Kidney (tissue), 13 donors: ENCODE measurements at regions not wholly inside any gene's neighbourhood (a gene's known extent, or its start where the extent isn't known, plus 50 kb on each side); places are given as distances from the start of the nearest gene placed in this dataset.

Source experiments
- DNase-seq, 5 donors: peaks; one replicate each; pipeline ENCODE4 v3.0.0-alpha.2; 2013 to 2020
- FAIRE-seq: peaks from 2 replicates; lab custom pipeline; 2012; peaks lifted over from hg19 to GRCh38; lab: Jason Lieb, UNC
- H3K27ac ChIP-seq, 2 donors: one replicate each; pipeline ENCODE4 v1.7.0; 2013; ENCODE audit warnings: low read depth in 2 of 2, low read length in 2 of 2, inconsistent platforms in 1 of 2
- H3K27me3 ChIP-seq: one replicate; pipeline ENCODE4 v1.7.1; 2013; ENCODE audit warnings: low read length, inconsistent platforms; ENCODE audit not compliant: control insufficient read depth, insufficient read depth
- H3K36me3 ChIP-seq, 3 donors: one replicate each; pipeline versions ENCODE4 v1.7.0 to v1.7.1; 2013; ENCODE audit warnings: low read length in 3 of 3, control low read depth in 1 of 3, inconsistent platforms in 1 of 3; ENCODE audit not compliant: insufficient read depth in 3 of 3, control insufficient read depth in 2 of 3
- H3K4me1 ChIP-seq, 3 donors: one replicate each; pipeline versions ENCODE4 v1.7.0 to v1.7.1; 2013; ENCODE audit warnings: low read length in 3 of 3, inconsistent platforms in 1 of 3, low read depth in 1 of 3; ENCODE audit not compliant: control insufficient read depth in 2 of 3, insufficient read depth in 2 of 3
- H3K4me3 ChIP-seq, 3 donors: one replicate each; pipeline versions ENCODE4 v1.7.0 to v1.8.1; 2013; ENCODE audit warnings: low read length in 3 of 3, control low read depth in 1 of 3, inconsistent platforms in 1 of 3
- H3K9ac ChIP-seq, 3 donors: one replicate each; pipeline versions ENCODE4 v1.7.0 to v1.7.1; 2013; ENCODE audit warnings: low read length in 3 of 3, control low read depth in 1 of 3, inconsistent platforms in 1 of 3
- H3K9me3 ChIP-seq, 3 donors: one replicate each; pipeline versions ENCODE4 v1.7.0 to v1.7.1; 2013; ENCODE audit warnings: low read length in 3 of 3, control low read depth in 1 of 3, inconsistent platforms in 1 of 3; ENCODE audit not compliant: control insufficient read depth in 2 of 3, insufficient read depth in 1 of 3
- CTCF ChIP-seq: IDR thresholded peaks from 3 replicates; pipeline ENCODE4 v1.5.1; 2012; ENCODE audit warnings: mild to moderate bottlenecking, moderate library complexity, borderline replicate concordance; ENCODE audit not compliant: insufficient read depth; ENCODE audit errors: extremely low read depth
- intact Hi-C: fragments of 100-400 bp; cut with DNase I; formaldehyde crosslinking; loops from one replicate; pipeline ENCODE4 v1.11.1; 2022
- donor health status: control.
- donor health status: control.
- donor health status: control.
- donor health status: control.
- donor health status: control.
- donor health status: DM: yes; HTN: yes; CAD: no.
- donor health status: Normal renal cell carcinoma (clear cell type).

GRCh38 chr4:22215084-22215483, 266.5 kb upstream of the KCNIP4 start:
- Histone ChIP-seq H3K9me3 (no peaks in the 10 kb centered on the region), H3K27me3 (no peaks in the 10 kb centered on the region), H3K36me3 (no peaks in the 10 kb centered on the region), H3K4me3 (no peak overlapping the region), H3K4me1 (no peaks in the 10 kb centered on the region), H3K9ac (no peak overlapping the region), H3K27ac (no peak overlapping the region)
- TF ChIP-seq CTCF = no peak
- DNase-seq = no peak
- intact Hi-C loops = no loop called here
- FAIRE-seq = no peak

GRCh38 chr4:22203711-22204011, 255.1 kb upstream of the KCNIP4 start:
- Histone ChIP-seq H3K27ac (no peak overlapping the region), H3K4me1 (no peaks in the 10 kb centered on the region), H3K4me3 (no peak overlapping the region), H3K9ac (no peak overlapping the region), H3K36me3 (no peaks in the 10 kb centered on the region), H3K9me3 (no peaks in the 10 kb centered on the region), H3K27me3 (no peaks in the 10 kb centered on the region)
- DNase-seq = no peak
- no peak for TF ChIP-seq CTCF
- FAIRE-seq = no peak
- intact Hi-C loops = no loop called here

- Histone ChIP-seq H3K9ac (no peak overlapping the region), H3K27me3 (no peaks in the 10 kb centered on the region), H3K9me3 (no peaks in the 10 kb centered on the region), H3K4me1 (no peaks in the 10 kb centered on the region), H3K27ac (no peak overlapping the region), H3K36me3 (no peaks in the 10 kb centered on the region), H3K4me3 (no peak overlapping the region)
- intact Hi-C loops = no loop called here
- TF ChIP-seq CTCF = no peak
- peak in 2 of 5 donors; percentile 53 to 79 for DNase-seq
- no peak for FAIRE-seq
Measured at GRCh38 chr4:22202975-22203710, 254.6 kb upstream of the KCNIP4 start.
